PC-3 (cell line): ENCODE measurements at regions not wholly inside any gene's neighbourhood (a gene's known extent, or its start where the extent isn't known, plus 50 kb on each side); places are given as distances from the start of the nearest gene placed in this dataset.

Source experiments
- EZH2 ChIP-seq: fragments of 300-600 bp; sonication (generic); IDR thresholded peaks from one replicate; pipeline ENCODE4 v1.6.1; 2017; ENCODE audit warnings: antibody characterized with exemption, mild to moderate bottlenecking, low read length; ENCODE audit not compliant: unreplicated experiment
- TF ChIP-seq, protein P1 (sequence below): fragments of 300-600 bp; sonication (generic); conservative IDR thresholded peaks from 2 replicates; pipeline ENCODE4 v1.5.1; 2017; ENCODE audit warnings: antibody characterized with exemption, low read depth, mild to moderate bottlenecking, low read length

DNA sequence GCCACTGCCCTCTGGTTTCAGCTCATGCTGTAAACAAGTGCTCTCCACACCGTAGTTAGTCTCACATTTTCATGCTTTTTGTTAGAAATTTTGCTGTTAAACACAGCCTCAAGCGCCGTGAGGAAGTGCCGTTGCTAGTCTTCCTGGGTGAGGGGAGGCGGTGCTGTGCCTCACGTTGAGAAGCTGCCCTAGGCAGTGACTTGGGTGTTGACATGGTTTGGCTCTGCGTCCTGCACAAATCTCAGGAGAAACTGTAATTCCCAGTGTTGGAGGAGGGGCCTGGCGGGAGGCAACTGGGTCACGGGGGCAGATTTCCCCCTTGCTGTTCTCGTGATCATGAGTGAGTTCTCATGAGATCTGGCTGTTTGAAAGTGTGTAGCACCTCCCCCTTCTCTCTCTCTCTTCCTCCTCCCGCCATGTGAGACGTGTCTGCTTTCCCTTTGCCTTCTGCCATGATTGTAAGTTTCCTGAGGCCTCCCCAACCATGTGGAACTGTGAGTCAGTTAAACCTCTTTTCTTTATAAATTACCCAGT, 95.8 kb downstream of the ERMARD start:
- TF ChIP-seq, protein P1, sequence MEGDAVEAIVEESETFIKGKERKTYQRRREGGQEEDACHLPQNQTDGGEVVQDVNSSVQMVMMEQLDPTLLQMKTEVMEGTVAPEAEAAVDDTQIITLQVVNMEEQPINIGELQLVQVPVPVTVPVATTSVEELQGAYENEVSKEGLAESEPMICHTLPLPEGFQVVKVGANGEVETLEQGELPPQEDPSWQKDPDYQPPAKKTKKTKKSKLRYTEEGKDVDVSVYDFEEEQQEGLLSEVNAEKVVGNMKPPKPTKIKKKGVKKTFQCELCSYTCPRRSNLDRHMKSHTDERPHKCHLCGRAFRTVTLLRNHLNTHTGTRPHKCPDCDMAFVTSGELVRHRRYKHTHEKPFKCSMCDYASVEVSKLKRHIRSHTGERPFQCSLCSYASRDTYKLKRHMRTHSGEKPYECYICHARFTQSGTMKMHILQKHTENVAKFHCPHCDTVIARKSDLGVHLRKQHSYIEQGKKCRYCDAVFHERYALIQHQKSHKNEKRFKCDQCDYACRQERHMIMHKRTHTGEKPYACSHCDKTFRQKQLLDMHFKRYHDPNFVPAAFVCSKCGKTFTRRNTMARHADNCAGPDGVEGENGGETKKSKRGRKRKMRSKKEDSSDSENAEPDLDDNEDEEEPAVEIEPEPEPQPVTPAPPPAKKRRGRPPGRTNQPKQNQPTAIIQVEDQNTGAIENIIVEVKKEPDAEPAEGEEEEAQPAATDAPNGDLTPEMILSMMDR = no peak
- TF ChIP-seq EZH2 = no peak
